Right lobe of liver (tissue), 6 donors: ENCODE measurements at regions not wholly inside any gene's neighbourhood (a gene's known extent, or its start where the extent isn't known, plus 50 kb on each side); places are given as distances from the start of the nearest gene placed in this dataset.
A peak's percentile ranks its signal among the peaks of the same experiment; 100 is the strongest.

Source experiments
- ATAC-seq, 4 donors: fragments of 200-7000 bp; cut with Tn5 transposase; one replicate each; pipeline ENCODE4 v1.9.1; 2020; ENCODE audit warnings: mild to moderate bottlenecking in 4 of 4, moderate library complexity in 4 of 4
- DNase-seq, 3 donors: peaks; one replicate each; pipeline ENCODE4 v3.0.0-alpha.2; 2020
- H3K27ac ChIP-seq, 3 donors: fragments of 200-600 bp; one replicate each; pipeline ENCODE4 v1.8.0; 2022
- H3K27me3 ChIP-seq, 2 donors: fragments of 200-600 bp; one replicate each; pipeline ENCODE4 v1.8.0; 2022
- H3K36me3 ChIP-seq, 4 donors: fragments of 200-600 bp; sonication (generic) in 1 of 4; one replicate each; pipeline versions ENCODE4 v1.5.1 to v1.8.0; 2017 to 2022; ENCODE audit warnings: control low read depth in 1 of 4
- H3K4me1 ChIP-seq, 4 donors: fragments of 200-600 bp; sonication (generic) in 1 of 4; one replicate each; pipeline versions ENCODE4 v1.5.1 to v1.8.0; 2017 to 2022; ENCODE audit warnings: control low read depth in 1 of 4
- H3K4me3 ChIP-seq, 3 donors: fragments of 200-600 bp; one replicate each; pipeline ENCODE4 v1.8.0; 2022
- H3K9me3 ChIP-seq, 4 donors: fragments of 200-600 bp; sonication (generic) in 1 of 4; one replicate each; pipeline versions ENCODE4 v1.5.1 to v1.8.0; 2017 to 2022; ENCODE audit warnings: control low read depth in 1 of 4
- POLR2A ChIP-seq: fragments of 450-650 bp; IDR thresholded peaks from one replicate; pipeline ENCODE4 v1.6.1; 2017; ENCODE audit warnings: antibody characterized with exemption, mild to moderate bottlenecking
- WGBS: methylation state at CpG from one replicate; pipeline ENCODE4 v1.1.6; 2018; ENCODE audit warnings: low coverage, low lambda C conversion rate; ENCODE audit not compliant: insufficient coverage; ENCODE audit errors: missing lambda C conversion rate; 5-methylcytosine and 5-hydroxymethylcytosine counted together
- intact Hi-C, 2 donors: fragments of 100-400 bp; cut with DNase I; formaldehyde crosslinking; loops; one replicate each; pipeline versions ENCODE4 v1.11.2 to v1.14.1; 2022
- TF ChIP-seq, protein P1 (sequence below), 4 donors: fragments of 200-600 bp in 3 of 4; fragments of 450-650 bp in 1 of 4; IDR thresholded peaks; one replicate each; pipeline versions ENCODE4 v1.5.1 to v1.8.0; 2016 to 2022; ENCODE audit warnings: antibody characterized with exemption in 4 of 4, mild to moderate bottlenecking in 2 of 4
- donor health status: DM: no; HTN: yes; CAD: no.
- donor health status: DM: no; HTN: no; CAD: no.
- donor health status: DM: no; HTN: no; CAD: no.
- donor health status: DM: no; HTN: yes; CAD: no.
- donor health status: DM: no; HTN: yes; CAD: no.

GRCh38 chr20:57868310-57868709 lies 158.5 kb upstream of the PMEPA1 start:
- no peak overlapping the region for H3K4me3 ChIP-seq
- DNase-seq = no peak
- no peak for TF ChIP-seq POLR2A
- TF ChIP-seq, protein P1, sequence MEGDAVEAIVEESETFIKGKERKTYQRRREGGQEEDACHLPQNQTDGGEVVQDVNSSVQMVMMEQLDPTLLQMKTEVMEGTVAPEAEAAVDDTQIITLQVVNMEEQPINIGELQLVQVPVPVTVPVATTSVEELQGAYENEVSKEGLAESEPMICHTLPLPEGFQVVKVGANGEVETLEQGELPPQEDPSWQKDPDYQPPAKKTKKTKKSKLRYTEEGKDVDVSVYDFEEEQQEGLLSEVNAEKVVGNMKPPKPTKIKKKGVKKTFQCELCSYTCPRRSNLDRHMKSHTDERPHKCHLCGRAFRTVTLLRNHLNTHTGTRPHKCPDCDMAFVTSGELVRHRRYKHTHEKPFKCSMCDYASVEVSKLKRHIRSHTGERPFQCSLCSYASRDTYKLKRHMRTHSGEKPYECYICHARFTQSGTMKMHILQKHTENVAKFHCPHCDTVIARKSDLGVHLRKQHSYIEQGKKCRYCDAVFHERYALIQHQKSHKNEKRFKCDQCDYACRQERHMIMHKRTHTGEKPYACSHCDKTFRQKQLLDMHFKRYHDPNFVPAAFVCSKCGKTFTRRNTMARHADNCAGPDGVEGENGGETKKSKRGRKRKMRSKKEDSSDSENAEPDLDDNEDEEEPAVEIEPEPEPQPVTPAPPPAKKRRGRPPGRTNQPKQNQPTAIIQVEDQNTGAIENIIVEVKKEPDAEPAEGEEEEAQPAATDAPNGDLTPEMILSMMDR (IDR thresholded peaks at IDR 0.05) = no peak
- no peaks in the 10 kb centered on the region for H3K27me3 ChIP-seq
- WGBS = 78% methylated on average over 11 of the region's 15 CpGs
- intact Hi-C loops = no loop called here
- H3K36me3 ChIP-seq = no peaks in the 10 kb centered on the region
- peak in 1 of 4 donors; percentile 31 for ATAC-seq
- H3K9me3 ChIP-seq = no peaks in the 10 kb centered on the region
- no peak overlapping the region for H3K27ac ChIP-seq
- H3K4me1 ChIP-seq = no peaks in the 10 kb centered on the region

GRCh38 chr20:57867807-57868206 lies 158.0 kb upstream of the PMEPA1 start:
- ATAC-seq (no peak), DNase-seq (no peak)
- intact Hi-C loops = no loop called here
- Histone ChIP-seq H3K27ac (no peak overlapping the region), H3K9me3 (no peaks in the 10 kb centered on the region), H3K4me1 (no peaks in the 10 kb centered on the region), H3K27me3 (no peaks in the 10 kb centered on the region), H3K4me3 (no peak overlapping the region), H3K36me3 (no peaks in the 10 kb centered on the region)
- WGBS = no CpG with 5 or more reads among the region's 2 CpGs
- no peak for TF ChIP-seq POLR2A
- TF ChIP-seq, protein P1 (IDR thresholded peaks at IDR 0.05) = no peak

DNA sequence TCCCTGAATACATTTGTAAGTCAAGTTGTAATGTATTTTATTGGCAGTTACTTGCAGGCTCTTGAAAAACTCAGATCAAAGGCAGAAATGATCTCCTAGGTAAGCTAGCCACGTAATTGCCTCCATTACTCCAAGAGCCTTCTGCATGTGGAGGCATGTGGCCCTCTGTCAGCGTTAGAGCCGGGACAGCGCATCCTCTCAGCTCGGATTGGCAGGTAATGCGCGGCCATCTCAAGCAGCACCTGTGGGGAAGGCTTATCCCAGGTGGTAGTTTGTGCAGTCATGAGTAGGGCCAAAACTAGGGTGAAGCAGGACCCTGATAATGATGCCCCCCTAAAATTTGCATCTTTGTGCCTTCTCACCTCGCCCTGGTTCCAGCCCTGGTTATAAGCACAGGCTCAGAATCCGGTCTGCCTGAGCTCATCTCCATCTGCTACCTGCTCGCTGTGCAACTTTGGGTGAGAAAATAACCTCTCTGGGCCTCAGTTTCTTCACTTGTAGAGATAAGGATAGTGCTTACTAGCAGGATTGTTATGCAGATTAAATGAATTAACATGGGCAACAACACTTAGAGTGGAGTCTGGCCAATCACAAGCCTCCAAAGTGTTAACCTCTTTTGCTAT lies 157.5 kb upstream of the PMEPA1 start:
- no peak for DNase-seq
- 55% methylated on average over 6 of the region's 10 CpGs for WGBS
- H3K4me1 ChIP-seq = no peaks in the 10 kb centered on the region
- no peaks in the 10 kb centered on the region for H3K9me3 ChIP-seq
- intact Hi-C loops = no loop called here
- no peaks in the 10 kb centered on the region for H3K27me3 ChIP-seq
- TF ChIP-seq, protein P1 (IDR thresholded peaks at IDR 0.05) = no peak
- TF ChIP-seq POLR2A = no peak
- H3K36me3 ChIP-seq = no peaks in the 10 kb centered on the region
- ATAC-seq = no peak
- H3K27ac ChIP-seq = no peak overlapping the region
- H3K4me3 ChIP-seq = no peak overlapping the region

- intact Hi-C loops = no loop called here
- no peak for DNase-seq
- Histone ChIP-seq H3K27me3 (no peaks in the 10 kb centered on the region), H3K4me1 (no peaks in the 10 kb centered on the region), H3K27ac (no peak overlapping the region), H3K9me3 (no peaks in the 10 kb centered on the region), H3K36me3 (no peaks in the 10 kb centered on the region), H3K4me3 (no peak overlapping the region)
- 35% methylated on average over 5 of the region's 6 CpGs for WGBS
- TF ChIP-seq, protein P1 (IDR thresholded peaks at IDR 0.05) = no peak
- no peak for TF ChIP-seq POLR2A
- ATAC-seq = no peak
Measured at GRCh38 chr20:57866250-57867106, 156.7 kb upstream of the PMEPA1 start.
